Head of caudate nucleus (tissue), 42 donors: ENCODE measurements at regions not wholly inside any gene's neighbourhood (a gene's known extent, or its start where the extent isn't known, plus 50 kb on each side); places are given as distances from the start of the nearest gene placed in this dataset.
"Not testable (repeated sequence)": the region's sequence is repeated elsewhere in the genome, so short reads cannot be mapped to it uniquely, and the experiment has no call there.

Source experiments
- DNase-seq, 42 donors: peaks; one replicate each; pipeline versions ENCODE4 v3.0.0 to v3.0.0-alpha.2; 2020 to 2021; ENCODE audit warnings: mixed read lengths in 7 of 42
- intact Hi-C: fragments of 100-400 bp; cut with DNase I; formaldehyde crosslinking; loops from one replicate; pipeline ENCODE4 v1.15.0; 2022

GRCh38 chr5:96322865-96323264, 110.2 kb downstream of the PCSK1 start:
- intact Hi-C loops = no loop called here
- no peak for DNase-seq

GRCh38 chr5:96322217-96322616, 110.8 kb downstream of the PCSK1 start:
- intact Hi-C loops = no loop called here
- no peak for DNase-seq

- intact Hi-C loops = no loop called here
- no peak for DNase-seq
These were observed 111.7 kb downstream of the PCSK1 start for GRCh38 chr5:96321345-96321744.

GRCh38 chr5:96320797-96321196, 112.3 kb downstream of the PCSK1 start:
- intact Hi-C loops = no loop called here
- DNase-seq = no peak

- intact Hi-C loops, DNase-seq: not testable (repeated sequence)
These were observed 112.9 kb downstream of the PCSK1 start for GRCh38 chr5:96319981-96320739.

- intact Hi-C loops = no loop called here
- no peak for DNase-seq
These were observed 114.4 kb downstream of the PCSK1 start for GRCh38 chr5:96318569-96319110.

GRCh38 chr5:96317945-96318344, 115.1 kb downstream of the PCSK1 start:
- no peak for DNase-seq
- intact Hi-C loops = no loop called here

GRCh38 chr5:96316487-96316886, 116.6 kb downstream of the PCSK1 start:
- no peak for DNase-seq
- intact Hi-C loops = no loop called here

- no peak for DNase-seq
- intact Hi-C loops = no loop called here
These were observed 117.0 kb downstream of the PCSK1 start for GRCh38 chr5:96316017-96316416.

- DNase-seq = no peak
- intact Hi-C loops = no loop called here
These were observed 117.6 kb downstream of the PCSK1 start for GRCh38 chr5:96315431-96315830.

GRCh38 chr5:96312383-96312782, 120.7 kb downstream of the PCSK1 start:
- no peak for DNase-seq

GRCh38 chr5:96307047-96307446, 126.0 kb downstream of the PCSK1 start:
- intact Hi-C loops, DNase-seq: not testable (repeated sequence)

More at GRCh38 chr5:96312383-96312782, 120.7 kb downstream of the PCSK1 start:
- intact Hi-C loops = no loop called here

GRCh38 chr5:96302174-96302738, 130.8 kb downstream of the PCSK1 start:
- no peak for DNase-seq
- intact Hi-C loops = no loop called here

- intact Hi-C loops = no loop called here
- no peak for DNase-seq
These were observed 132.1 kb downstream of the PCSK1 start for GRCh38 chr5:96300976-96301375.

GRCh38 chr5:96297867-96298266, 135.2 kb downstream of the PCSK1 start:
- intact Hi-C loops = no loop called here
- no peak for DNase-seq

GRCh38 chr5:96297290-96297689, 135.8 kb downstream of the PCSK1 start:
- intact Hi-C loops = no loop called here
- DNase-seq = peak in 21 of 42 donors; percentile 3 to 52 (median 24)

GRCh38 chr5:96294884-96295202, 138.2 kb downstream of the PCSK1 start:
- intact Hi-C loops = no loop called here
- no peak for DNase-seq

GRCh38 chr5:96293966-96294883, 138.8 kb downstream of the PCSK1 start:
- DNase-seq = no peak
- intact Hi-C loops = no loop called here

GRCh38 chr5:96292582-96293247, 140.3 kb downstream of the PCSK1 start:
- DNase-seq = no peak
- intact Hi-C loops = no loop called here
